ENCODE measurements at regions not wholly inside any gene's neighbourhood (a gene's known extent, or its start where the extent isn't known, plus 50 kb on each side); places are given as distances from the start of the nearest gene placed in this dataset.

DNA sequence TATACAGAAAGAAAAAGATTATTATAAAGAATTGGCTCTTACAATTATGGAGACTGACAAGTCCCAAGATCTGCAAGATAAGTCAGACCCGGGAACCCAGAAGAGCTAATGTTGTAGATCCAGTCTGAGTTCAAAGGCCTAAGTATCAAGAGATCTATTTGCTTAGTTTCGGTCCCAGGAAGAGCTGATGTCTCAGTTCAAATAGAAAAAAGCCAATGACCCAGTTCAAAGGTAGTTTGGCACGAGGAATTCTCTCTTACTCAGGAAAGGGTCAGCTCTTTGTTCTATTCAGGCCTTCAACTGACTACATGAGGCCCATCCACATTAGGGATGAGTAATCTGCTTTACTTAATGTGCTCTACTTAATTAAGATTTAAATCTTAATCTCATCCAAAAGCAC is 128.3 kb upstream of the PLCXD3 start (continued):
- TF ChIP-seq ZNF672 (CRISPR knock-in tag; IDR thresholded peaks at IDR 0.05) (no peak), SOX5 (CRISPR knock-in tag; IDR thresholded peaks at IDR 0.05; ENCODE audit: borderline replicate concordance) (peak; percentile 96), HMG20B (CRISPR knock-in tag; conservative IDR thresholded peaks at IDR 0.05) (peak; percentile 64; the same call in 1 of the 2 replicates), FOXK2 (IDR thresholded peaks at IDR 0.05) (no peak), ZNF550 (CRISPR knock-in tag; IDR thresholded peaks at IDR 0.05; ENCODE audit: borderline replicate concordance) (no peak), ARNTL (CRISPR knock-in tag; IDR thresholded peaks at IDR 0.05) (no peak), ZNF143 (CRISPR knock-in tag; IDR thresholded peaks at IDR 0.05) (no peak), BRF2 (CRISPR knock-in tag; IDR thresholded peaks at IDR 0.05) (no peak), BHLHE40 (IDR thresholded peaks at IDR 0.05; ENCODE audit: low read length) (peak; percentile 92), MNT (IDR thresholded peaks at IDR 0.05) (peak; percentile 26; the same call in 1 of the 2 replicates), ZFP1 (CRISPR knock-in tag; IDR thresholded peaks at IDR 0.05) (0 out of 2 replicates have a peak, but pooled peaks have one; percentile 39), RFXAP (CRISPR knock-in tag; IDR thresholded peaks at IDR 0.05; ENCODE audit: borderline replicate concordance) (peak; percentile 53; the same call in 1 of the 2 replicates), ZNF670 (CRISPR knock-in tag; IDR thresholded peaks at IDR 0.05; ENCODE audit: borderline replicate concordance) (no peak; the same call in 1 of the 2 replicates), NR2C2 (CRISPR knock-in tag; IDR thresholded peaks at IDR 0.05; ENCODE audit: borderline replicate concordance) (peak; percentile 55), MED13 (CRISPR knock-in tag; IDR thresholded peaks at IDR 0.05) (0 out of 2 replicates have a peak, but pooled peaks have one; percentile 44)
- TF ChIP-seq, protein P1, sequence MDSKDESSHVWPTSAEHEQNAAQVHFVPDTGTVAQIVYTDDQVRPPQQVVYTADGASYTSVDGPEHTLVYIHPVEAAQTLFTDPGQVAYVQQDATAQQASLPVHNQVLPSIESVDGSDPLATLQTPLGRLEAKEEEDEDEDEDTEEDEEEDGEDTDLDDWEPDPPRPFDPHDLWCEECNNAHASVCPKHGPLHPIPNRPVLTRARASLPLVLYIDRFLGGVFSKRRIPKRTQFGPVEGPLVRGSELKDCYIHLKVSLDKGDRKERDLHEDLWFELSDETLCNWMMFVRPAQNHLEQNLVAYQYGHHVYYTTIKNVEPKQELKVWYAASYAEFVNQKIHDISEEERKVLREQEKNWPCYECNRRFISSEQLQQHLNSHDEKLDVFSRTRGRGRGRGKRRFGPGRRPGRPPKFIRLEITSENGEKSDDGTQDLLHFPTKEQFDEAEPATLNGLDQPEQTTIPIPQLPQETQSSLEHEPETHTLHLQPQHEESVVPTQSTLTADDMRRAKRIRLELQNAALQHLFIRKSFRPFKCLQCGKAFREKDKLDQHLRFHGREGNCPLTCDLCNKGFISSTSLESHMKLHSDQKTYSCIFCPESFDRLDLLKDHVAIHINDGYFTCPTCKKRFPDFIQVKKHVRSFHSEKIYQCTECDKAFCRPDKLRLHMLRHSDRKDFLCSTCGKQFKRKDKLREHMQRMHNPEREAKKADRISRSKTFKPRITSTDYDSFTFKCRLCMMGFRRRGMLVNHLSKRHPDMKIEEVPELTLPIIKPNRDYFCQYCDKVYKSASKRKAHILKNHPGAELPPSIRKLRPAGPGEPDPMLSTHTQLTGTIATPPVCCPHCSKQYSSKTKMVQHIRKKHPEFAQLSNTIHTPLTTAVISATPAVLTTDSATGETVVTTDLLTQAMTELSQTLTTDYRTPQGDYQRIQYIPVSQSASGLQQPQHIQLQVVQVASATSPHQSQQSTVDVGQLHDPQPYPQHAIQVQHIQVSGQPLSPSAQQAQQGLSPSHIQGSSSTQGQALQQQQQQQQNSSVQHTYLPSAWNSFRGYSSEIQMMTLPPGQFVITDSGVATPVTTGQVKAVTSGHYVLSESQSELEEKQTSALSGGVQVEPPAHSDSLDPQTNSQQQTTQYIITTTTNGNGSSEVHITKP (CRISPR knock-in tag; IDR thresholded peaks at IDR 0.05; ENCODE audit: low read depth): no peak
- TF ChIP-seq, protein P2, sequence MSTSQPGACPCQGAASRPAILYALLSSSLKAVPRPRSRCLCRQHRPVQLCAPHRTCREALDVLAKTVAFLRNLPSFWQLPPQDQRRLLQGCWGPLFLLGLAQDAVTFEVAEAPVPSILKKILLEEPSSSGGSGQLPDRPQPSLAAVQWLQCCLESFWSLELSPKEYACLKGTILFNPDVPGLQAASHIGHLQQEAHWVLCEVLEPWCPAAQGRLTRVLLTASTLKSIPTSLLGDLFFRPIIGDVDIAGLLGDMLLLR (CRISPR knock-in tag; IDR thresholded peaks at IDR 0.05): no peak
- TF ChIP-seq, protein P3, sequence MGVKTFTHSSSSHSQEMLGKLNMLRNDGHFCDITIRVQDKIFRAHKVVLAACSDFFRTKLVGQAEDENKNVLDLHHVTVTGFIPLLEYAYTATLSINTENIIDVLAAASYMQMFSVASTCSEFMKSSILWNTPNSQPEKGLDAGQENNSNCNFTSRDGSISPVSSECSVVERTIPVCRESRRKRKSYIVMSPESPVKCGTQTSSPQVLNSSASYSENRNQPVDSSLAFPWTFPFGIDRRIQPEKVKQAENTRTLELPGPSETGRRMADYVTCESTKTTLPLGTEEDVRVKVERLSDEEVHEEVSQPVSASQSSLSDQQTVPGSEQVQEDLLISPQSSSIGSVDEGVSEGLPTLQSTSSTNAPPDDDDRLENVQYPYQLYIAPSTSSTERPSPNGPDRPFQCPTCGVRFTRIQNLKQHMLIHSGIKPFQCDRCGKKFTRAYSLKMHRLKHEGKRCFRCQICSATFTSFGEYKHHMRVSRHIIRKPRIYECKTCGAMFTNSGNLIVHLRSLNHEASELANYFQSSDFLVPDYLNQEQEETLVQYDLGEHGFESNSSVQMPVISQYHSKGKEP (CRISPR knock-in tag; IDR thresholded peaks at IDR 0.05): no peak
- TF ChIP-seq, protein P4, sequence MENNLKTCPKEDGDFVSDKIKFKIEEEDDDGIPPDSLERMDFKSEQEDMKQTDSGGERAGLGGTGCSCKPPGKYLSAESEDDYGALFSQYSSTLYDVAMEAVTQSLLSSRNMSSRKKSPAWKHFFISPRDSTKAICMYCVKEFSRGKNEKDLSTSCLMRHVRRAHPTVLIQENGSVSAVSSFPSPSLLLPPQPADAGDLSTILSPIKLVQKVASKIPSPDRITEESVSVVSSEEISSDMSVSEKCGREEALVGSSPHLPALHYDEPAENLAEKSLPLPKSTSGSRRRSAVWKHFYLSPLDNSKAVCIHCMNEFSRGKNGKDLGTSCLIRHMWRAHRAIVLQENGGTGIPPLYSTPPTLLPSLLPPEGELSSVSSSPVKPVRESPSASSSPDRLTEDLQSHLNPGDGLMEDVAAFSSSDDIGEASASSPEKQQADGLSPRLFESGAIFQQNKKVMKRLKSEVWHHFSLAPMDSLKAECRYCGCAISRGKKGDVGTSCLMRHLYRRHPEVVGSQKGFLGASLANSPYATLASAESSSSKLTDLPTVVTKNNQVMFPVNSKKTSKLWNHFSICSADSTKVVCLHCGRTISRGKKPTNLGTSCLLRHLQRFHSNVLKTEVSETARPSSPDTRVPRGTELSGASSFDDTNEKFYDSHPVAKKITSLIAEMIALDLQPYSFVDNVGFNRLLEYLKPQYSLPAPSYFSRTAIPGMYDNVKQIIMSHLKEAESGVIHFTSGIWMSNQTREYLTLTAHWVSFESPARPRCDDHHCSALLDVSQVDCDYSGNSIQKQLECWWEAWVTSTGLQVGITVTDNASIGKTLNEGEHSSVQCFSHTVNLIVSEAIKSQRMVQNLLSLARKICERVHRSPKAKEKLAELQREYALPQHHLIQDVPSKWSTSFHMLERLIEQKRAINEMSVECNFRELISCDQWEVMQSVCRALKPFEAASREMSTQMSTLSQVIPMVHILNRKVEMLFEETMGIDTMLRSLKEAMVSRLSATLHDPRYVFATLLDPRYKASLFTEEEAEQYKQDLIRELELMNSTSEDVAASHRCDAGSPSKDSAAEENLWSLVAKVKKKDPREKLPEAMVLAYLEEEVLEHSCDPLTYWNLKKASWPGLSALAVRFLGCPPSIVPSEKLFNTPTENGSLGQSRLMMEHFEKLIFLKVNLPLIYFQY (CRISPR knock-in tag; IDR thresholded peaks at IDR 0.05; ENCODE audit: borderline replicate concordance): peak; percentile 96
